Endothelial cell of umbilical vein (primary cell): ENCODE measurements at regions not wholly inside any gene's neighbourhood (a gene's known extent, or its start where the extent isn't known, plus 50 kb on each side); places are given as distances from the start of the nearest gene placed in this dataset.

Experiments
- BruUV-seq: library from RNA; stranded (reverse); fragments of 400-500 nt; replicated peaks from 2 replicates; lab custom pipeline; 2021; lab: Mats Ljungman, UMichigan
- CTCF ChIA-PET: fragments of 300-600, 350-600 bp; sonication (Branson Sonifier 250); formaldehyde crosslinking; loops from one replicate; lab custom pipeline; 2021; ENCODE audit warnings: antibody characterized with exemption, inconsistent platforms; lab: Charles Lee
- POLR2A ChIA-PET: fragments of 300-600, 350-600 bp; sonication (Branson Sonifier 250); formaldehyde crosslinking; loops from one replicate; lab custom pipeline; 2021; ENCODE audit warnings: antibody characterized with exemption, inconsistent platforms; lab: Charles Lee
- DNase-seq: peaks from one replicate; pipeline ENCODE4 v3.0.0-alpha.2; 2011; ENCODE audit warnings: low read depth, low spot score
- FAIRE-seq: peaks from 2 replicates; lab custom pipeline; 2011; peaks lifted over from hg19 to GRCh38; lab: Jason Lieb, UNC
- H2AFZ ChIP-seq: 2 replicates; pipeline ENCODE4 v1.6.0; 2012; ENCODE audit warnings: low read depth, low read length, control low read depth, inconsistent platforms
- H3K27ac ChIP-seq: 2 replicates; pipeline ENCODE4 v1.5.1; 2011; ENCODE audit warnings: low read depth, mild to moderate bottlenecking, control low read depth, low read length, moderate library complexity; ENCODE audit not compliant: insufficient read depth
- H3K27me3 ChIP-seq, 2 experiments: 2 replicates each; pipeline versions ENCODE4 v1.6.0 to v1.6.1; 2011; ENCODE audit warnings: low read length in 2 of 2, mixed read lengths in 1 of 2; ENCODE audit not compliant: control insufficient read depth in 2 of 2, insufficient read depth in 2 of 2
- H3K36me3 ChIP-seq, 2 experiments: 2 replicates in 1 of 2; 3 replicates in 1 of 2; pipeline ENCODE4 v1.5.1; 2011; ENCODE audit warnings: low read length in 2 of 2, mild to moderate bottlenecking in 1 of 2, moderate library complexity in 1 of 2; ENCODE audit not compliant: control insufficient read depth in 2 of 2, insufficient read depth in 2 of 2; ENCODE audit errors: extremely low read depth in 1 of 2
- H3K4me1 ChIP-seq: 3 replicates; pipeline ENCODE4 v1.5.1; 2011; ENCODE audit warnings: mild to moderate bottlenecking, low read length; ENCODE audit not compliant: control insufficient read depth, insufficient read depth; ENCODE audit errors: extremely low read depth
- H3K4me2 ChIP-seq: 2 replicates; pipeline ENCODE4 v1.6.1; 2011; ENCODE audit warnings: low read length, control low read depth, mixed read lengths; ENCODE audit not compliant: insufficient read depth
- H3K4me3 ChIP-seq, 3 experiments: fragments of 200-600 bp in 1 of 3; sonication (generic), shearing (Covaris generic) in 1 of 3; replicated peaks in 1 of 3; 2 replicates each; pipeline ENCODE4 v1.5.1; 2011 to 2016; ENCODE audit warnings: control low read depth in 3 of 3, low read length in 3 of 3, mild to moderate bottlenecking in 2 of 3, inconsistent platforms in 1 of 3, low read depth in 1 of 3, moderate library complexity in 1 of 3; ENCODE audit not compliant: insufficient read depth in 1 of 3
- H3K79me2 ChIP-seq: 2 replicates; pipeline ENCODE4 v1.6.0; 2012; ENCODE audit warnings: low read length, inconsistent platforms; ENCODE audit not compliant: control insufficient read depth, insufficient read depth
- H3K9ac ChIP-seq: replicated peaks from 2 replicates; pipeline ENCODE3; 2011; ENCODE audit warnings: low read length, control low read depth; ENCODE audit not compliant: insufficient read depth; ENCODE audit errors: extremely low read depth
- H3K9me1 ChIP-seq: replicated peaks from 3 replicates; pipeline ENCODE4 v1.6.0; 2011; ENCODE audit warnings: mild to moderate bottlenecking, low read length; ENCODE audit not compliant: control insufficient read depth, insufficient read depth; ENCODE audit errors: extremely low read depth
- H3K9me3 ChIP-seq: replicated peaks from 2 replicates; pipeline ENCODE4 v1.5.1; 2012; ENCODE audit warnings: low read length, inconsistent platforms; ENCODE audit not compliant: control insufficient read depth, insufficient read depth
- H4K20me1 ChIP-seq: replicated peaks from 2 replicates; pipeline ENCODE3; 2011; ENCODE audit warnings: mild to moderate bottlenecking, low read length; ENCODE audit not compliant: control insufficient read depth, insufficient read depth; ENCODE audit errors: extremely low read depth
- EZH2 ChIP-seq: IDR thresholded peaks from 2 replicates; pipeline ENCODE4 v1.6.1; 2012; ENCODE audit warnings: borderline replicate concordance, low read depth, mild to moderate bottlenecking, moderate library complexity, low read length, inconsistent platforms; ENCODE audit not compliant: severe bottlenecking
- FOS ChIP-seq: IDR thresholded peaks from 2 replicates; pipeline ENCODE4 v1.6.1; 2011; ENCODE audit warnings: mild to moderate bottlenecking, low read length, moderate library complexity, borderline replicate concordance; ENCODE audit not compliant: insufficient read depth
- GATA2 ChIP-seq: IDR thresholded peaks from 2 replicates; pipeline ENCODE4 v1.7.0; 2011; ENCODE audit warnings: low read depth, mild to moderate bottlenecking, moderate library complexity, mixed read lengths, low read length; ENCODE audit not compliant: insufficient read length, insufficient read depth
- JUN ChIP-seq: IDR thresholded peaks from 2 replicates; pipeline ENCODE4 v1.6.1; 2011; ENCODE audit warnings: borderline replicate concordance, low read depth; ENCODE audit not compliant: insufficient read length, insufficient read depth
- MAX ChIP-seq: IDR thresholded peaks from 2 replicates; pipeline ENCODE4 v1.6.1; 2011; ENCODE audit not compliant: insufficient read depth, insufficient read length
- MYC ChIP-seq: IDR thresholded peaks from one replicate; pipeline ENCODE4 v1.6.1; 2011; ENCODE audit warnings: mild to moderate bottlenecking, low read depth, low read length
- POLR2A ChIP-seq: IDR thresholded peaks from 2 replicates; pipeline ENCODE4 v1.6.1; 2012; ENCODE audit warnings: low read depth, mild to moderate bottlenecking, control low read depth, low read length
- POLR2AphosphoS5 ChIP-seq: IDR thresholded peaks from 2 replicates; pipeline ENCODE4 v1.6.1; 2012; ENCODE audit warnings: low read depth, mild to moderate bottlenecking, control low read depth, low read length, moderate library complexity; ENCODE audit not compliant: insufficient read depth
- dilution Hi-C: fragments of 300-500 bp; cut with MboI; formaldehyde crosslinking; loops from one replicate; pipeline ENCODE4 v1.15.0; 2019; ENCODE audit warnings: low sequenced_read_pairs; ENCODE audit not compliant: extremely low pct_ligation_motif_present
- intact Hi-C: fragments of 100-400 bp; cut with micrococcal nuclease; formaldehyde crosslinking; loops from one replicate; pipeline ENCODE4 v1.10.0; 2022
- TF ChIP-seq, protein P1 (sequence below), 2 donors: IDR thresholded peaks; 1 replicate in 1 of 2; 2 replicates in 1 of 2; pipeline ENCODE4 v1.5.1; 2011; ENCODE audit warnings: low read length in 2 of 2, mild to moderate bottlenecking in 2 of 2, moderate library complexity in 2 of 2, control low read depth in 1 of 2, inconsistent platforms in 1 of 2, low read depth in 1 of 2; ENCODE audit not compliant: insufficient read depth in 1 of 2; ENCODE audit errors: extremely low read depth in 1 of 2

DNA sequence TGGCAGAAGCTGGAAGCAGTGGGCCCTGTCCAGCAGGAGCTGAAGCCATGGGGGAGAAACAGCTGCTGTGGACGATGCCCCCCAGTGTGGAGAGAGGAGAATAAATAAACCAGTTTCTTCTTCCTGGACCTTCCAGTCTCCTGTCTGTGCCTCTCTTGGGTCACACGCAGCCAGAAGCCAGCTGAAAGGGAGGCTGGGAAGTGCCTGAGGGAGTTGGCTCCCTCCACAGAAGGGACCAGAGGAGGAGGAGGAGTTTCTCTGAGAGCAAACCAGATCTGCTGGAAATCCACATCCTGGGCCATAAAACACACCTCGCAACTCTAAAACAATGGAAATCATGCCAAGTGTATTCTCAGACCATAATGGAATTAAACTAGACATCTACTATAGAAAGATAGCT is 577.0 kb downstream of the CDH26 start:
- TF ChIP-seq FOS (no peak), GATA2 (no peak), POLR2AphosphoS5 (no peak)
- POLR2A ChIA-PET, result no interaction called here
- Histone ChIP-seq H2AFZ (no peak overlapping the region), H3K36me3 (no peaks in the 10 kb centered on the region), H3K27ac (no peak overlapping the region), H3K4me2 (no peak overlapping the region), H3K27me3 (no peaks in the 10 kb centered on the region), H3K9me1 (no peaks in the 10 kb centered on the region), H4K20me1 (no peaks in the 10 kb centered on the region), H3K4me1 (no peaks in the 10 kb centered on the region), H3K79me2 (no peaks in the 10 kb centered on the region), H3K4me3 (no peak overlapping the region), H3K9ac (no peak overlapping the region), H3K9me3 (peaks cover 2% of the 10 kb centered on the region)
- CTCF ChIA-PET, result no interaction called here
- no peak for DNase-seq
- no TSS peak for BruUV-seq
- dilution Hi-C loops, result no loop called here
- intact Hi-C loops, result no loop called here
- no peak for FAIRE-seq

DNA sequence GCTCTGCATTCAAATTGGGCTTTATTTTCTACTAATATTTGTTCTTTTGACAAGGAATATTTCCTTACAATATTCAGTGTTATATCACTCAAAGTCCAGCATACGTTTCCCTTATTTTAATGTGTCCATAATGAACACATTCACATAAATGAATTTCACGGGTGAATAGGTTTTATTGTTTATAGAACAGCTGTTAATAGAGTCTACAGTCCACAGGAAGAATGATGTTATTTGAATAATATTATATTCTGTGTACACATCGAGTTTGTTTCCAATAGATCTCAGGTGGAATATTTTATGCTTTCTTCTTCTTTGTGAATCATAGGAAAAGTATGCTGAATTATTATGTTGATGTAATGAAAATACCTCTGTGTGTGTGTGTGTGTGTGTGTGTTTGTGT is 582.4 kb downstream of the CDH26 start:
- Histone ChIP-seq H4K20me1 (no peaks in the 10 kb centered on the region), H3K4me2 (no peak overlapping the region), H3K4me3 (no peak overlapping the region), H3K9me1 (no peaks in the 10 kb centered on the region), H3K4me1 (no peaks in the 10 kb centered on the region), H3K27ac (no peak overlapping the region), H3K36me3 (no peaks in the 10 kb centered on the region), H3K79me2 (no peaks in the 10 kb centered on the region), H3K9ac (no peak overlapping the region), H3K27me3 (no peaks in the 10 kb centered on the region), H2AFZ (no peak overlapping the region), H3K9me3 (no peaks in the 10 kb centered on the region)
- no TSS peak for BruUV-seq
- no peak for TF ChIP-seq JUN
- TF ChIP-seq POLR2A, result no peak
- no peak for TF ChIP-seq MAX
- no peak for TF ChIP-seq GATA2
- no peak for TF ChIP-seq POLR2AphosphoS5
- TF ChIP-seq EZH2, result no peak
- TF ChIP-seq, protein P1, sequence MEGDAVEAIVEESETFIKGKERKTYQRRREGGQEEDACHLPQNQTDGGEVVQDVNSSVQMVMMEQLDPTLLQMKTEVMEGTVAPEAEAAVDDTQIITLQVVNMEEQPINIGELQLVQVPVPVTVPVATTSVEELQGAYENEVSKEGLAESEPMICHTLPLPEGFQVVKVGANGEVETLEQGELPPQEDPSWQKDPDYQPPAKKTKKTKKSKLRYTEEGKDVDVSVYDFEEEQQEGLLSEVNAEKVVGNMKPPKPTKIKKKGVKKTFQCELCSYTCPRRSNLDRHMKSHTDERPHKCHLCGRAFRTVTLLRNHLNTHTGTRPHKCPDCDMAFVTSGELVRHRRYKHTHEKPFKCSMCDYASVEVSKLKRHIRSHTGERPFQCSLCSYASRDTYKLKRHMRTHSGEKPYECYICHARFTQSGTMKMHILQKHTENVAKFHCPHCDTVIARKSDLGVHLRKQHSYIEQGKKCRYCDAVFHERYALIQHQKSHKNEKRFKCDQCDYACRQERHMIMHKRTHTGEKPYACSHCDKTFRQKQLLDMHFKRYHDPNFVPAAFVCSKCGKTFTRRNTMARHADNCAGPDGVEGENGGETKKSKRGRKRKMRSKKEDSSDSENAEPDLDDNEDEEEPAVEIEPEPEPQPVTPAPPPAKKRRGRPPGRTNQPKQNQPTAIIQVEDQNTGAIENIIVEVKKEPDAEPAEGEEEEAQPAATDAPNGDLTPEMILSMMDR (IDR thresholded peaks at IDR 0.05; ENCODE audit: extremely low read depth in 1 of 2, insufficient read depth in 1 of 2, low read depth in 1 of 2, low read length in 2 of 2), result no peak
- no peak for TF ChIP-seq FOS
- TF ChIP-seq MYC, result no peak
- dilution Hi-C loops (no loop called here), intact Hi-C loops (no loop called here)
- POLR2A ChIA-PET, result interaction anchor here (0.5 kb wide), 1 partner anchor 33 kb away, joined by 3 read pairs; no protein-coding TSS in a partner anchor
- CTCF ChIA-PET, result no interaction called here
- no peak for DNase-seq
- FAIRE-seq, result no peak
